MV-4-11 (cell line): ENCODE measurements at regions not wholly inside any gene's neighbourhood (a gene's known extent, or its start where the extent isn't known, plus 50 kb on each side); places are given as distances from the start of the nearest gene placed in this dataset.

Experiments
- DNase-seq: peaks from one replicate; lab custom pipeline; 2025; lab: John Stamatoyannopoulos, UW

- DNase-seq = no peak
Observed at GRCh38 chr16:76724181-76724580, 447.0 kb downstream of the CNTNAP4 start.

- no peak for DNase-seq
Observed at GRCh38 chr16:76729525-76729924, 452.3 kb downstream of the CNTNAP4 start.

GRCh38 chr16:76732894-76733293, 455.7 kb downstream of the CNTNAP4 start:
- DNase-seq = no peak

DNA sequence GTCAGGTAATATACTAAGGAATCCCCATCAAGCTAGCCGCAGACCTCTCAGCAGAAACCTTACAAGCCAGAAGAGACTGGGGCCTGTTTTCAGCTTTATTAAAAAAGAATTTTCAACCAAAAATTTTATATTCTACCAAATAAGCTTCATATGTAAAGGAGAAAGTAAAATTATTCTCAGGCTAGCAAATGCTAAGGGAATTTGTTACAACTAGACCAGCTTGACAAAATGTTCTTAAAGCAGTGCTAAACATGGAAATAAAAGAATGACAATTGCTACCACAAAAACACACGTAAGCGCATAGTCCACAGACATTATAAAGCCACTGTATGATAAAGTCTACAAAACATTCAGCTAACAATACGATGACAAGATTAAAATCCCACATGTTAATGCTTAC, 449.4 kb upstream of the MON1B start:
- no peak for DNase-seq

GRCh38 chr16:76748461-76749348, 442.3 kb upstream of the MON1B start:
- DNase-seq = no peak

DNA sequence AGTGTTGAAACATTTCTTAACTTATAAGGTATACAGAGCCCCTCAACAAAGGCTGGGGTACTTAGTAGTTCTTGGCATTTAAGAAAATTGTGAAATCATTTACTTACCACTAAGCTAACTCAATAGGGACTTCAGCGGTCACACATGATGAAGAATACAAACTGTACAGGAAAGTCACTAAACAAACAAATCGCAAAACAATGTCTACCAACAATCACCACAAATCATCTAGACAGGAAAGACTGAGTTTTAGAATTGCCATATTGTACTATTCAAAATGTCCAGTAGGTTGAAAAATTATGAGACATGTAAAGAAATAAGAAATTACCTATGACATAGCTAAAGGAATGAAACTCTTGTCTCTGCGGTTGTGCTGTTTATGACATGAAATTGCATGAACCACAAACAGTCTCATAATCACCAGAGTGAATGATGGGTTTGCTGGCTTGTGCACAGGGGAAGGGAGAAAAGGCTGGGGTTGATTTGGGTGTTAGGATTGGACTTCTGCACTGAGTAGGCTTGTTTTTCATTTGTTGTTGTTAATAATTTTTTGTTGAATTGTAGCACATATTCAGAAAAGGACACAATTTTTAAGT, 441.1 kb upstream of the MON1B start:
- DNase-seq = no peak

DNA sequence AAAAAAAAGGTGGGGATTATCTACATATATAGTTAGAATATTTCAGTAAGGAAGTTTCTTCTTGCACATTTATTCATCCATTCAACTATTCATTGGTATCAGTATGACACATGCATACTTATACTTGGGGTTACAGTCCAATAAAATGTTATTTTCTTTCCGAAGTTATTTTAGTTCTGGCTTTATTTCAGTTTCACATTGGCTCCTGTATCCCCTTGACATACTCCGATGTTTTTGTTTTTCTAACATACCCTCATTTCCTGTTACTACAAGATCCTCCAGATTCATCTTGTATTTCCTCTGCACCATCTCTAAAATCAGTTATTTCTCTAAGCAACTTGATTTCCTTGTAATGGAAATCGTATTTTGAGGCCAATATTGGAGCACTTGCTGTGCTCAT, 435.5 kb upstream of the MON1B start:
- no peak for DNase-seq

DNA sequence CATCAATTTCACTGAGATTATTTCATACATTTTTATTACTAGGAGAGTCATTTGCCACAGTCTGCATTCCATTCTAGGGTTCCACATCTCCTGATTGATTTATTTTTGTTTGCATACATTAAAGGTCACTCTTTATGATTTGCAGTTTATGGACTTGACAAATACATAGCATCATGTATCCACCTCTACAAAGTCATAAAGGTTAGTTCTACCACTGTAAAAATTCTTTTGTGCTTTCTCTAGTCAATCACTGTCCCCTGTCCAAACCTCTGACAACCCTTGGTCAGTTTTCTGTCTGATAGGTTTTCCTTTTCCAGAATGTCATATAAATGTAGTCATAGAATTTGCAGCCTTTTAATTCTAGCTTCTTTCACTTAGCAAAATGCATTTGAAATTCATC, 434.6 kb upstream of the MON1B start:
- no peak for DNase-seq

- DNase-seq = no peak
Observed at GRCh38 chr16:76756951-76757350, 434.0 kb upstream of the MON1B start.

GRCh38 chr16:76766538-76766937, 424.5 kb upstream of the MON1B start:
- no peak for DNase-seq

DNA sequence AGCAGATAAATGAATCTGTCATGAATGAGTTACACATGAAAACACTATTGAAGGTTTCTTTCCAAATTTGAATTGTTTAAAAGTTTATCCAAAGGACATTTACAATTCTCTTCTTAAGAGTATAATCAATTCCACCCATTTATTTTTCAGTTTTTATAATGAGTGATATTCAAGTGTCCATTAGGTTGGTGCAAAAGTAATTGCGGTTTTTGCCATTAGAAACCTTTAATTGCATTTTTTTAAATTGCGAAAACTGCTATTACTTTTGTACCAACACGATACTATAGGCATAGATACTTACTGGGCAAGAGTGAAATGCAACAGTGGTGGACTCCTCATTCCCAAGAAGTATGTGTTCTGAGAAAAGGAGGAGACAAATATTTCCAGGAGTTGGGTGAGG, 422.7 kb upstream of the MON1B start:
- DNase-seq = no peak

DNA sequence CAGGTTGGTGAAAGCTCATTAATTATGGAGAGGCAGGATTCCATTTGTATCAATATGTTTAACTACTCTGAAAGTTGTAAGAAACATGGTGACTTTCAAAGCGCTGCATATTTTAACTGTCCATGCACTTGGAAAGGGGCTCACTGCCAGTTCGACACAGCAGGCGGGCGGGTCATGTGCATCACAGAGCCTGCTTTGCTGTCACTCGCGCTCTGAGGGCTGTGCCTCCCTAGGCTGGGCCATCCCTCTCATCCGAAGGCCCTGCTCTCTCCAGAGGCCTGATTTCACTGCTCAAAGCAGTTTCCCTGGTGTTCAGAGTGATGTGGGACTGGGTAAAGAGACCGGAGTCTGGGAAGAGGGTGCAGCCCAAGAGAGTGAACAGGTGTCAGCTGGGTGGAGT, 422.0 kb upstream of the MON1B start:
- no peak for DNase-seq

GRCh38 chr16:76771216-76771615, 419.8 kb upstream of the MON1B start:
- DNase-seq = no peak

DNA sequence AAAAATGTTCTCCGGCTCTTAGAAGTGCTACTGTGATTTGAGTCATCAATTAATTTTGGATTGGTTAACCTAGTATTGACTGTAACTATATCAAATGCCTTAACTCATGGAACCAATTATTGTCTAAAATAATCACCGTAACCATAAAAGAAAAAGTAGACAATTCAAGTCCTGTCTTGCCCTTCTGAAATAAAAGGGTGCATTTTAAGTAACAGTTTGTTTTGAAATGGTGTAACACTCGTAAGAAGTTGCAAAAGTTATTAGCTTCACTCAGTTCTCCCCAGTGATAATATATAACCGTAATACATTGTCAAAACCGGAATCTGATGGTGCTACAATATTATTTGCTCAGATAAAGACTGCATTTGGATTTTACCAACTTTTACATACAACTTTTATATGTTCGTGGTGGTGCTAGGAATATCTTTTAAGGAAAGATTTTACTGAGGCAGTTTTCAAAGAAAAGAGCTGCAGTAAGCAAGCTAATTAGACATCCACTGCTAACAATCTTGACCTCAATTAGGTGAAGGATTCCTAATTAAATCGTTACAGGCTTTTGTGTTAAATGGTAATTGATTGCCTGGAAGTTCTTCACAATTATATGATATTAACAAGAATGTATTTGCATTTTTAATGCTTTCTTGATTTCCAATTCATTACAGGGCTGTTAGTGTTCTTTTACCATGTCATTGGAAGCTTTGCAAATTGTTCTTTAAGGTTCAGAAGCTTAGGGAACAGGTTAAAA, 413.1 kb upstream of the MON1B start:
- no peak for DNase-seq

DNA sequence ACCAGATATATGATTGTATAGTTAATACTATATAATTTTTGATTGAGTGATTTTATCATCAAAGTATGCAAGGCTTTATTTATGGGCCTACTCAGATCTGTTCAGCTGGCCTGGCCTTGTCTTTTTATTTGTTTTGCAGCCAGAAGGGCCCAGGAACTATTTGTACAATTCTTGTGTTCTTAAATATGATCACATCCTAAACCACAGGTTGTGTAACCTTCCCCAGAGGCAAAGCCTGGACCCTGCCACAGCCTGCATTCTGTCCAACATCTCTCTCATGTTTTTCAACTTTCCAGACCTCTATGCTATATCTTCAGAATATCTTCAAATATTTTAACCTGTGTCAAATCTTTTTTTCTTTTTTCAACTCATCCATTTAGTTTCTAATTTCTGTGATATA, 410.4 kb upstream of the MON1B start:
- DNase-seq = no peak

DNA sequence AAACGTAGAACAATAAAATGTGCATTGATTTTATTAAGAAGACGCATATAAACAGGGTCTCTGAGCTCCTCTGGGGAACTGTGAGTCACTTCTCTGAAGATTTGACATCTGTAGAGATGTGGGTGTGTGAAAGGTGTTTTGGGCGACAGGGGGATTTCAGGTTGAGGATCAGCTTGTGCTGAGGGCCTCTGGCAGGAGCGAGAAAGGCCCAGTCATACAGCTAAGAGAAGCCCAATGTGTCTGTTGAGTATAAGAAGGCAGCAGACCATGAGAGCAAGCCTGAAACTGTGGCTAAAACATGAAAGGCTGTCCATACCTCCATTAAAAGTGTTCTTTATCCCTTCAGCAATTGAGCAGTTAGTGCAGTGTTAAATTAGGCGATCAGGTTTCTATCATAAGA, 406.5 kb upstream of the MON1B start:
- DNase-seq = no peak

DNA sequence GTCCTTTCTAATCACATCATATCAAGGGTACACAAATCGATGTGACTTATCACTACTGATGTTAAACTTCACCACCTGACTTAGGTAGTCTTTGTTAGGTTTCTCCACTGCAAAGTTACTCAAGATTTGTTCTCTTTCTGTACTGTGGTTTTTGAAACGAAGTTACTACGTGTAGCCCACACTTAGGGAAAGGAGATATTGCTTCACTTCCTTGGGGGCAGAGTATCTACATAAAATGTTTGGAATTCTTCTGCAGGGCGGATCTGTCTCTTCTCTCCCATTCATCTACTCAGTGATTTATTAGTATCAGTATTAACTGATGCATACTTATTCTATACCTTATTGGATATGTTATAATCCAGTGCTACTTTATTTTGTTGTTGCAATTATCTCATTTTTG, 403.6 kb upstream of the MON1B start:
- DNase-seq = no peak

DNA sequence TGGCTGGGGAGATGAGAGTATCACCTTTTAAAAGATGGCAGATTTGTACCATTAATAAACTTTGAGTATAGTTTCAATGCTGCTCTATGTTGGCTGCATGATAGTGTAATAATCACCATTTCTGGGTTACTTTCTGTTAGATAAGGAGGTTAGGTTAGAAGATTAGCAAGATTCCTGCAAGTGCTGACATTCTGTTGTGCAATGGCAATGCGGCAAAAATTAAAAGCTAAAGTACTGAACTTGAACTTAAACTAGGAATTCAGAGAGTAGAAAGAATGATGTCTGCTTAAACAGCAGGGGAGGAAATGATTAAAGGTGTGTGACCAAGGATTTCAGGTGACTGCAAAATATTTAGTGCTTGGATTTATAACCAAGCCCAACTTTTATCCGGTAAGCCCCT, 399.8 kb upstream of the MON1B start:
- DNase-seq = no peak

- DNase-seq = no peak
Observed at GRCh38 chr16:76796416-76796815, 394.6 kb upstream of the MON1B start.

DNA sequence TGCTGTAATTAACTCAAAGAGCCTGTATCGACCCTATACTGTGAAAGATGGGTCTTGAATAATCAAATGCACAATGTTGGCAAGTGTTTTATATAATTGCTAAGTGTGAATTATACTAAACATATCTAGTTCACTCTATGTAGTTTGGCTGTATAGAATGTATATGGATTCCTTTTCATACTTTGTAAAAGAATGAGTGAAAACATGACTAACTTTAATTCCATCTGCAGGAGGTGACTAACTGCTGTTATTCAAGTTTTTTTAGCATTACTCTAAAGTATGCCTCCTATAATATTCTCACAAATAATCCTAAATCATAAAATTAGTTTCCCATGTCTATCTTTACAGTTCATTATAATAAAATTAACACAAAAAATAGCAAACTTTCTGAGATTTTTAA, 394.0 kb upstream of the MON1B start:
- no peak for DNase-seq

GRCh38 chr16:76797457-76797856, 393.5 kb upstream of the MON1B start:
- DNase-seq = no peak

- DNase-seq = no peak
Observed at GRCh38 chr16:76800196-76800595, 390.8 kb upstream of the MON1B start.

DNA sequence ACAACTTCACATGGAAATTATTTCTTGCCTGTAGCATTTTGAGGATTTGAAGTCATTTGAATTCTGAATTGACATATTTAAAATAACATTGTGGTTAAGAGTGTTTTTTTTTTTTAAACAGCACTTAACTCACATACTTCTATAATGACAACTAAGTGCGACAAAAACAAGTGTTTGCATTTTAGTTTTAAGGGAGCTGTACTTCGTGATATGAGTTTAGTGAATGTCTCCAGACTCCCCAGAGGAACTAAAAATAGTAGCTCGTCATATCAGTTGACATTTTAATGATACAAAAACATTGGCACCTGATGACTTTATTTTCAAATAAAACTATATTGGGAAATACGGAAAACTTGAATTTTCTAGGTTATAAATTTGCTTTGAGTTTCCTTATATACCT, 389.6 kb upstream of the MON1B start:
- DNase-seq = no peak
